HG02763 (cell line): ENCODE measurements at regions not wholly inside any gene's neighbourhood (a gene's known extent, or its start where the extent isn't known, plus 50 kb on each side); places are given as distances from the start of the nearest gene placed in this dataset.

ENCODE experiments used
- ATAC-seq: cut with Tn5 transposase; IDR thresholded peaks from one replicate; pipeline ENCODE4 v1.9.1; 2021; ENCODE audit warnings: mild to moderate bottlenecking, moderate library complexity; ENCODE audit not compliant: unreplicated experiment

DNA sequence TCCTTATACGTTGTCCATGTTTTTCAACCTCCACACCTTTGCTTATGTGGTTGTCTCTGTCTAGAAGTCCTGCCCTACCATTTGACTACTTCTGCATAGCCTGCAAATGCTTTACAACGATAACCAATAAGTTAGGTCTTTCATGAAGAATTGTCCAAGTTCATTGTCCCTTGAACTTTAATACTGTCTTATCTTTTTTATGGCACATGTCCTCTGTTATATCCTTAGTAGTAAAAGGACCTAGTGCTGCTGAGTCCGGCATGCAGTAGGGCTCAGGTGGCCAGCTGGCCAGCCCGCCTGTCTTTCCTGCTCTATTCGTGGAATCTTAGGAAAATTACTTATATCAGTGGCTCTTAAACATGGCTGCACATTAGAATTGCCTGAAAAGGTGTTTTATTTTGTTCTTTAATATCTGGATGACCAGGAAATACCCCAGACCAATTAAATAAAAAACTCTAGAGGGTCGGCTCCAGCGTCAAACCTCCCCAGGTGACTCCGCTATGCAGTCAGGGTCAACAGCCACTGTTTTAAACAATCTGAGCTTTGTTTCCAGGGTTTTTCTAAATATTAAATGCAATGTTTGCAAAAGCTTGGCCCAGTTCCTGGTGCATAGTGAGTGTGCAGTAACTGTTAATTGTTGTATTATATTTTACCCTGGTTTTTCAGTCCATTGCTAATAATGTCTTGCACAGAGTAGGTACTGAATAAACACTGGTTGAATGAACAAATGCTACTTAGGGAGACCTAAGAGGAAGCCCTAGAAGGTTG is 64.6 kb upstream of the SESN3 start:
- no peak for ATAC-seq

DNA sequence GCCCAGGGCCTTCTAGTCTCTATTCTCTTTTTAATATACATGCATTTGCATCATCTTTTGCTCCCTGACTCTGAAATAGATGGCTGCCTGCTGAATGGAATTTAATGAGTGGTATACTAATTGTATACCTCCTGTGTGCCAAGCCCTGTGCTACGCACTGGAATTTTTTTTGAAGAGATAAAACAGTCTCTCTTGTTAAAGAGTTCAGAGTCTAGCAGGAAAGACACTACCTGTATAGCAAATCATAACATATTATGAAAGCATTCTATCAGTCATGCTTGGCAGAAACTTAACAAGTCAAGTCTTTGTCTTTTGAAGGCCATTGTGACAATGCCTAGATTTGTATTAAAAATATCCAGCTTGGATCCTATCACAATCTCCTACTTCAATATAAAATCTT is 63.7 kb upstream of the SESN3 start:
- no peak for ATAC-seq

DNA sequence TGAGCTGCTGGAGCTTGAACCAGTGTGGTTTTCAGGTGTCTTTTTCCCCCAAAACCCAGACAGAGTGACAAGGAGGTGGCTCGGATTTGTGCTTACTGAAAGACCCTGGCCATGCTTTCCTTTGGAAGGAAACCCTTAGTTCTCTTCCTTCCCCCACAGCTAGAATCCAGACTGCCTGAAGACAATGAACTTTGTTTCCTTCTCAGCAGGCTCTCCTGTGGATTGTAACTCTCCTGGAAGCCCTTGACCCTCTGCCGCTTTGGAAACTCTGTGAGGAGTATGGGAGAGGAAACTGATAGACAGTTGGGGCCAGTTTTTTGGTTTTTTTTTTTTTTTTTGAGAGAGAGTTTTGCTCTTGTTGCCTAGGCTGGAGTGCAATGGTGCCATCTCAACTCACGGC is 62.1 kb upstream of the SESN3 start:
- no peak for ATAC-seq

DNA sequence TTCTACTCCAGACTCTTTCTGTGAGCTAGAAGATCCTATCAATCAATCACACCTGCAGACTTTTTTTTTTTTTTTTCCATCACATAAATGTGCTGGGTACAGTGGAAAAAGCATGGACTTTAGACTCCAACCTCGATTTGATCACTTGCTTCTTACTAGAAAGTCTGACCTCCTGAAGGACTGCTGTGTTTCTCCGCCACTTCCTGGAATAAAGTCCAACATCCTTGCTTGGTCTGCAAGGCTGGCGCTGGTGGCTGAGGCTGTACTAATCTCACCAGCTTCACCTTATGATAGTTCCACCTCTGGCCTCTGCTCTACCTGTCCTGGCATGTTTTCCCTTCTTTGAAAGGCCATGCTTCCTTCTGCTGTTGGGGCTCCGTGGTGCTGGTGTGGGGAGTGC is 60.9 kb upstream of the SESN3 start:
- no peak for ATAC-seq

DNA sequence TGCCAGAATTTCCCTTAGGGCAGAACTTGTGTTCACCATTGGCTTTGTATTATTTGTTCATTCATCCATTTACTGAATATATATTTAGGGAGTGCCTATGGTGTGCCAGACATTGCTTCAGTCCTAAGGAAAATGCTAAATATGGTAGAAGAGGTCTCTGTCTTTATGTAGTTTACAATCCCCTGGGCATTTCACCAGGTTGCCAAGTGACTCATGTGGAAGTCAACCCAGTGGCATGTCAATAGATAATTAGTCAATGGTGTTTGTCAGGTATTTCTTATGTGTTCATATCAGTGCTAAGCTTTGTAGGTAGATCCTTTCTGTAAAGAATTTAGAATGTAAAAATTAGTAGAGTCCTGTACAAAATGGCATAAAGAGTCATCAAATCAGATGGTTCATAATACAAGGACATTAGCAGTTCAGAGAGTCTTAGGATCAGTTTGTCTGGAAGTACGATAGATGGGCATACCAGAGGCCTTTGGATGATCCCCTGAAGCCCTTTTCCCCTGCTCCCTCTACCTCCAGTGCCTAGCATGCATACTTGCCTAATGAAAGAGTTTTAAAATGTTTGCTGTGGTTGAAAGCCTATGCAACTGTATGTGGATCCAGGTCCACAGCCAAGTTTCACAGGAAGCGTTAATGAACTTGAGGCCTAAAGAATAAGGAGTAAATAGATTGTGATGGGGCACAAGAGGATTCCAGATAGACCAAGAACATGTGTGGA is 58.5 kb upstream of the SESN3 start:
- no peak for ATAC-seq

DNA sequence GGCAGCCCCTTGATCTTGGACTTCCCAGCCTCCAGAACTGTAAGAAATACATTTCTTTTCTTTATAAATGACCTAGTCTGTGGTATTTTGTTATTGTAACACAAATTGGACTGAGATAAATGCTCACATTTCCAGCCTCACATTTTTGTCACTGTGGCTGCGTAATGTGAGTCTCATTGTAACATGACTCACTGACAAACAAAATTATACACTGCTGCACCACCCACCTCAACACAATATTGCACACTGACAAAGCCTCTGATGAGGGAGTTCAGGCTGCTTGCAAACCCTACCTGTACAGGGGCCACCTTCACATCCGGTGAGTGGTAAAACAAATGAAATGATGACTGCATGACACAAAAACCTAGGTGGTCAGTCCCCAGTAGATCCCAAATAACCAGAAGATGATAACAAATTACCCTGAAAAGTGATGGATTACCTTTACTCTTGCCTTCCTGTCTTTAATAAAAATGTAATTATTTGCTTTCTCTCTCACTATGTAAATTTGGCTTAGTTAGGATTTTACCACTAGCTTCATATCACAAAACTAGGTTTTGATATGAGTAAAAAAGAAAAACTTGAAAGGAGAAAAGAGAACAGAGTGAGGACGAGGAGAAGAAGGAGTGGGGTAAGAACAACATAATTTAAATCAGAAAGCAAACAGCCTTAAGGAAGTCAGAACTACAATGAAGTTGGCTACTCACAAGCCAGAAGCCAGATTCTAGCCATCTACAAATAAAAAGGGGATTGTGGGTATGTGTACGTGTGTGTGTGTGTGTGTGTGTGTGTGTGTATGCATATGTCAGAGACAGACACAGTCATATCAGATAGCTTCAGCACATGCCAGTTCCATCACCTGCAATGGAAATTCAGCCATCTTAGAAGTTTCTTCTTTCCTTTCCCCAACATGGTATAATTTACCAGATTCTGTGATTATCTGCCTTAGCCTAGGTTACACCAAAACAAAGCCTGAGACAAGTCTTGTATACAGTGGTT is 53.4 kb upstream of the SESN3 start:
- ATAC-seq, result no peak

DNA sequence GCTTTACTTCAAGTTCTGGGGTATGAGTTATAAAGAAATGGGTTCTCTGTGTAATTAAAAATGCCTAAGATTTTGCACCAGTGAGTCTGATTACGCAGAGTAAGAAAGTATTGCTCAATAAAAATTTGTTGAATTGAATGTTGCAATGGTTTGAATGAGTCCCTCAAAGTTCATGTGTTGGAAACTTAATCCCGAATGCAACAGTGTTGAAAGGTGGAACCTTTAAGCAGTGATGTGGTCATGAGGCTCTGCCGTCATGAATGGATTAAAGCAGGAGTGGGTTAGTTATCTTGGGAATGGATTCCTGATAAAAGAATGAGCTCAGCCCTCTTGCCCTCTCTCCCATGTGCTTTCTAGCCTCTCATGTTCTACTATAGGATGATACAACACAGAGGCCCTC is 52.6 kb upstream of the SESN3 start:
- ATAC-seq, result no peak

DNA sequence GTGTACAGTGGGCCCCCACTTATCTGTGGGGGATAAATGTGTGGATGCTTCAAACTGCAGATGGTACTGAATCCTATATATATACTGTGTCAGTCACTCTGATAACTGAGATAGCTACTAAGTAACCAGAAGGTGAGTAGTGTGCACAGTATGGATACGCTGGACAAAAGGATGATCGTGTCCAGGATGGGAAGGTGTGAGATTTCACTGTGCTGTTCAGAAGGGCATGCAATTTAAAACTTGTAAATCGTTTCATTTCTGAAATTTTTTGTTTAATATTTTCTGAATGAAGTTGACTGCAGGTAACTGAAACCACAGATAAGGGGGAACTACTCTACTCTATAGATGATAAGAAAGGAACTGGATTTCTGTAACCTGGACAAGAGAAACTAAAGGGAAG is 52.1 kb upstream of the SESN3 start:
- ATAC-seq, result no peak

DNA sequence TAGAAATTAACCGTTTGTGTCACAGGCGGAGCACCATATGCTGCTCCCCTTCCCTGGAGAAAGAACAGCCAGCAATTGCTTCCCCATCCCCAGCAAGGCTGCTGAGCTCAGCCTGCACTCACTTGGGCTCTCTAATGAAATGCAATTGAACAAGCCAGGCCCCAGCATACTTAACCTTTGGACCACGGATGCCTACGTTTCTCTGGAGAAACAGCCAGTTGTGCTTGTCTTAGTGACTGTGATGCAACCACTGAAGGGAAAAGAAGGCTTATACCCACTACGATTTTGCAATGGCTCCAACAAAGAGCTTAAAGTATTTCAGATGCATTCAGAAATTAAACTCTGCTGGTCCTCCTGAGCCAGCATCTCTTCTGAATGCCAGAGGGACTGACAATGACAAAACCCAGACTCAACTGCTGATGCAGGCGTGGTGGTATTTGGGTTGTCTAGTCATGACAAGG is 51.3 kb upstream of the SESN3 start:
- no peak for ATAC-seq
